NCI-H1048 (cell line): ENCODE measurements at regions not wholly inside any gene's neighbourhood (a gene's known extent, or its start where the extent isn't known, plus 50 kb on each side); places are given as distances from the start of the nearest gene placed in this dataset.

Experiments
- DNase-seq: peaks from one replicate; lab custom pipeline; 2025; lab: John Stamatoyannopoulos, UW

- DNase-seq, result no peak
Observed at GRCh38 chr17:79280010-79280409, 205.4 kb downstream of the ENGASE start.

GRCh38 chr17:79279320-79279719, 204.7 kb downstream of the ENGASE start:
- DNase-seq, result no peak

- no peak for DNase-seq
Observed at GRCh38 chr17:79276821-79277220, 202.2 kb downstream of the ENGASE start.

GRCh38 chr17:79273660-79274059, 199.0 kb downstream of the ENGASE start:
- DNase-seq, result no peak

GRCh38 chr17:79272666-79273219, 198.1 kb downstream of the ENGASE start:
- no peak for DNase-seq

GRCh38 chr17:79272220-79272619, 197.6 kb downstream of the ENGASE start:
- DNase-seq, result no peak

- no peak for DNase-seq
Observed at GRCh38 chr17:79269620-79270019, 195.0 kb downstream of the ENGASE start.

- DNase-seq, result no peak
Observed at GRCh38 chr17:79263191-79263590, 188.6 kb downstream of the ENGASE start.

- DNase-seq, result no peak
Observed at GRCh38 chr17:79262624-79263023, 188.0 kb downstream of the ENGASE start.

- DNase-seq, result no peak
Observed at GRCh38 chr17:79261355-79262072, 186.9 kb downstream of the ENGASE start.

- no peak for DNase-seq
Observed at GRCh38 chr17:79258843-79259242, 184.2 kb downstream of the ENGASE start.

- no peak for DNase-seq
Observed at GRCh38 chr17:79258041-79258440, 183.4 kb downstream of the ENGASE start.

- no peak for DNase-seq
Observed at GRCh38 chr17:79255926-79256585, 181.4 kb downstream of the ENGASE start.

GRCh38 chr17:79255456-79255855, 180.8 kb downstream of the ENGASE start:
- no peak for DNase-seq

GRCh38 chr17:79255046-79255445, 180.4 kb downstream of the ENGASE start:
- no peak for DNase-seq

- no peak for DNase-seq
Observed at GRCh38 chr17:79252886-79253285, 178.3 kb downstream of the ENGASE start.

GRCh38 chr17:79251824-79252223, 177.2 kb downstream of the ENGASE start:
- DNase-seq, result no peak

- DNase-seq, result no peak
Observed at GRCh38 chr17:79249929-79250521, 175.4 kb downstream of the ENGASE start.

- no peak for DNase-seq
Observed at GRCh38 chr17:79248843-79249493, 174.3 kb downstream of the ENGASE start.

GRCh38 chr17:79246225-79247190, 171.9 kb downstream of the ENGASE start:
- no peak for DNase-seq

GRCh38 chr17:79244665-79245064, 170.0 kb downstream of the ENGASE start:
- DNase-seq, result no peak
